ENCODE measurements at regions not wholly inside any gene's neighbourhood (a gene's known extent, or its start where the extent isn't known, plus 50 kb on each side); places are given as distances from the start of the nearest gene placed in this dataset.

DNA sequence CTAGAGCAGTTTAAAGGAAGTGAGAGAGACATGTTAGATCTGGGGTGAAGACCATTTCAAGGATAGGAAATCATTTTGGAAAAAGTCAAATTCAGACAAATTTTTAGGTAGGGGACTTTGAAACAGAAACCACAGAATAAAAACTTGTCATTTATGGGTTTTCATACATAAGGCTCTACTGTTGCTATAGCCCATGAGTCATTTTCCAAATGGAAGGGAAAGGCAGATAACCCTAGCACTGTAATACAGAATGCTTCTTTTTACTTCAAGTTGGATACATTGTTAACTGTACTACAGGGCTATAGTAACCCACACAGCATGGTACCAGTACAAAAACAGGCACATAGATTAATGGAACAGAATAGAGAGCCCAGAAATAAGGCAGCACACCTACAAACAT, 455.4 kb downstream of the EBF1 start:
- DNase-seq (ENCODE audit: low read depth in 3 of 3, low spot score in 2 of 3): no peak

DNA sequence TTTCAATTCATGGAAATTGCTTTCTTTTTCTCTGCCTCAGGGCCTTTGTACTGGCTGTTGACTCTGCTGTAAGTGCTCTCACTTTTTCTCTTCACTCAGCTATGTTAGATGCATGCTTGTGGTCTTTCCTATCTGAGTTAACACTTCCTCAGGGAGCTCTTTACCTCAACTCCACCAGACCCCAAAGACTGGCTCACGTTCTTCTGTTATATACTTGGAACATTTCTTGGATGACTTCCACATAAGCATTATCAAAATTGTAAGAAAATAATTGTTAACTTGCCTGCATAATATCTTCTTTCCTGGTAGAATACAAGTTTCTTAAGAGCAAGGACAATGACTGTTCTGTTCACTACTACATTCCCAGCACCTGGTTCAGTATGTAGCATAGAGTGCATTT, 455.9 kb downstream of the EBF1 start:
- DNase-seq (ENCODE audit: low read depth in 3 of 3, low spot score in 2 of 3): no peak

DNA sequence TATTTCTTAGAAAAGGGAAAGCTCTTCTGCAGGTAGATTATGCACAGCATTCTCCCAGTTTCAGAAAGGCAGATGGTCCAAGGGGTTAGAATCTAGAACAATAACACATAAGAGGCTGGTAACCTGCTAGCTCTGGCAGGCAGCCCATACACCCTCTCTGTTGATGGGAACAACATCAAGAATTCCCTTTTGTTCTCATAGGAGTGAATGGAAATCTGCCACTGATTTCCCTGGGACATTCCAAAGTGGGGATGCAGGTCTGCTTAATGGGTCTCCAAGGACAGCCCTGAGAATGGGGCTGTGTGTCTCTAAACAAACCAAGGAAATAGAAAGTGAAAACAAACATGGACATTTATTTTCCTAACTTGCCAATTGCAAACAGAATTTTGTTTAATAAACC, 456.8 kb downstream of the EBF1 start:
- no peak for DNase-seq (ENCODE audit: low read depth in 3 of 3, low spot score in 2 of 3)

DNA sequence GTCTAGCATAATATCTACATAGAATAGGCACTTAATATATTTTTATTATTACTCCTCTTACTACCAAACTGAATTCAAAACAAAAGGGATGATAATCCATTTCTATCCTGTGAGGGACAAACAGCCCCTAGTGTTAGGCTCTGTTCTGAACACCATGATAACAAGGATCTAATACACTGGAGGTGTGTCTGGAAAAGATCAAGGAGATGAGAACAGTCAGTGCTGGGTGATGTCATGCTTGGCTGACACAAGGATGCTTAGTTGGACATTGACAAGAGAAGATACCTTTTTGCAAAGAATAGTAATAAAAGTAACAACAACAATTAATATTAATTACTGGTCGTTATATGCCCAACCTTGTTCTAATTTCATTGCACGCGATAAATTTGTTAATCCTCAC, 458.7 kb downstream of the EBF1 start:
- DNase-seq (ENCODE audit: low read depth in 3 of 3, low spot score in 2 of 3): no peak

DNA sequence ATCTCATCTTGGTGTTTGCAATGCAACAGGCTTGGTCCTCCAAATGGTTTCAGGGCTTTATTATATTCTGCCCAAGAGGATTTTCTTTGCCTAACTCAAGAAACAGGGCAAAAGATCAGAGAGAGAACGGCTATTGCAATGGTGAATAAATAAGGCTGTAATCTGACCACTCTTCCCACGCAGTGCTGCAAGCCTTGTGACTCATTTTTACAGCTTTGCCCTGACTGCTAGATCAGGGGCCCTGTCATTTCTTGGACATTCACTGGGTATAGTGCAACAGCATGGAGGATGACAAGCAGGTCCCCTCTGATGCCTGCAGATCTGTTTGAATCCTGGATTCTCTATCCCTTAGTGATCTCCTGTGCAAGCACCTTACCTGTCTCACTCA, 459.1 kb downstream of the EBF1 start:
- DNase-seq (ENCODE audit: low read depth in 3 of 3, low spot score in 2 of 3): no peak

GRCh38 chr5:158639881-158640592, 459.7 kb downstream of the EBF1 start:
- no peak for DNase-seq (ENCODE audit: low read depth in 3 of 3, low spot score in 2 of 3)

DNA sequence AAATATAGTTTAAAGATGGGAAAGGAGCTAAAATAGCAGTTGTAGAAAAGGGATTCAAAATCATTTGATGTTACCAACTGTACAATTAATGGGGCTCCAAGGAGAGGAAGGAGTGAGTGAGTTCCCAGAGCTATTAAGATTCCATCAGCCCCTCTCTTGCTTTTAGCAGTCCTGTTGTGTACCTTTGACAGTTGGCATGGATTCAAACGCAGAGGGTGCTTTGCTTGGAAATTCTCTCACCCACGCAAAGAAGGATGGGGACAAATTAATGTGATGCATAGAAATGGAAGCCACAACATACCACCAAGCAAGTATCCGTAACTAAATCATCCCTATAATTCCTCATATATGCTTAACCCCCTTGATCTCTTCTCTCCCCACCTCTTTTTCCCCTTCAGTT, 461.3 kb downstream of the EBF1 start:
- no peak for DNase-seq (ENCODE audit: low read depth in 3 of 3, low spot score in 2 of 3)

GRCh38 chr5:158637039-158637438, 462.7 kb downstream of the EBF1 start:
- DNase-seq (ENCODE audit: low read depth in 3 of 3, low spot score in 2 of 3): no peak

- DNase-seq (ENCODE audit: low read depth in 3 of 3, low spot score in 2 of 3): no peak
Measured at GRCh38 chr5:158635565-158635964, 464.2 kb downstream of the EBF1 start.

DNA sequence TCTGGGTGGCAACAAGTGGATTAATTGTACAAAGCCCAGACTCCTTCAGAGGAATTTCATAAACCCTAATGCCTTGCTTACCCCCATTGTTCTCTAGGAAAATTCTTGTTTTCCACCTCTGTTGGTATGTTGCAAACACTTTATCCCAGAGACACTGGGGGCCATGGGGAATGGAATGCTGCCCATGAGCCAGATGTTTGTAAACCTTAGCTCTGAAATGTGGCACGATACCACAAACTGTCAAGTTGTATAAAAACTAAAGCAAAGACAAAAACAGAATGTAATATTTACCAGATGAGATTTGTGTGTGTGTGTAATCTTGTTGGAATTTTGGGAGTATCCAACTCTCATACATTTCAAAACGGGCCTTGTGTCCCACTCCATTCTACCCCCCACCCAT, 465.0 kb downstream of the EBF1 start:
- DNase-seq (ENCODE audit: low read depth in 3 of 3, low spot score in 2 of 3): no peak

DNA sequence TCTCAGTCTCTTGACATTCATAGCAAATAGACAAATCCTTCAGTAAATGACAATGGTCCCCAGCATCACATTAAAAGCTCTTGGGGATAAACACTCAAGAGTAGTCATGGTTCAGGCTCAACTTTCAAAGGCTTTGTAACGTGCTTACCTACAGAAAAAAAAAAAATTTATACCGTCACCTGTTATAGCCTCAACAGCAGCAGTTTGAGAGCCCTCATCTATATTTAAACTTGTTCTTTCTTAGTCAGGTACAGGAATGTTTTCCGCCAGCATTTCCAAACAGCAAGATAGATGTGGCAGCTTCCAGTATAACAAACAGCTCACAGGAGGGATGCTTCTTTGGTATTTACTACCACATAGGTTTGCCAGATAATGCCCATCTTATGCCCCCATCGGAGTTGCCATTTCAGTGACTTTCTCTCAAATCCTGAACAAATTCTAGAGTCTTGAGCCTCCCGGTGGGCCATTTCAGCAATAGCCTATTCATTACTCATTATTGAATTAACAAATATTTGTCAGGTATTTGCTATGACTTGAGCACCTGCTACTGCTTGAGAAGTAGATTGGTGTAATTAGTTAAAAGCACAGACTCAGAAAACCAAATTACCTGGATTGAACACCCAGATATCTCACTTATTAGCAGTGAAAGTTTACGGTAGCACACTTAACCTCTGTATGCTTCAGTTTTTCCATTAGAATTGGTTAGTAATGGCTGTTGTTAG, 470.0 kb downstream of the EBF1 start:
- DNase-seq (ENCODE audit: low read depth in 3 of 3, low spot score in 2 of 3): no peak

DNA sequence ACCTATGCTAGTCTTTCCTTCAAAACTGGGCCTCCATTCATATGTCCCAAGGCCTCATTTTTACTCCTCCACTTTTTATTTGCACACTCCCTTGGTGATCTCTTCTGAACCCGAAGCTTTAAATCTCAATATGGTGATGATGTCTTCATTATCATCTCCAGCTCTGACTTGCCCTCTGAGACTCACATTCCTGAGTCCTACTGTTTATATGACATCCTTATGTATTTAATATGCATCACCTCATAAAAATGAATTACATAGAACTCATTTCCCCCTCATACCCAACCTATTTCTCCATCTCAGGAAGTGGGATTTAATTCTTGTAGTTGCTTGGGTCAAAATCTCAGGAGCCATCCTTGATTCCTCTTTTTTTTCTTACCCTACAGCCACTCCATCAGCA, 473.0 kb downstream of the EBF1 start:
- DNase-seq (ENCODE audit: low read depth in 3 of 3, low spot score in 2 of 3): no peak

GRCh38 chr5:158623971-158624370, 475.7 kb downstream of the EBF1 start:
- no peak for DNase-seq (ENCODE audit: low read depth in 3 of 3, low spot score in 2 of 3)

DNA sequence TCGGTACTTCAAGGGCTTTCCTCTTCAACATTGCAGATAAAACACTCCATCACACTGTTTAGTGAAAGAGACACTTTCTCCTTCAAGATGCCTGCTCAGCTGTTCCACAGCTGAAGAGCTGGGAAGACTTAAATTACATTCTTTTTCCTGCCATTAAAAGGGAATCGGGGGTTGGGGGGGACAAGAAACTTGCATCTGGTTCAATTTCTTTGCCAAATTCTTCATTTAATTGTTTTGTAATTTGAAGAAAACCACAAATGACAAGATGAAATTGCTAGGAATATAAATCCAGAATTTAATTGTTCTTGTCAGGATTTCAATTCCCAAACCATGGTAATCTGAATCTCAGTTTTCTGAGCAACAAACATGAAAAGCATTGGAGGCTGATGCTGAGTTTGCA, 478.3 kb downstream of the EBF1 start:
- DNase-seq (ENCODE audit: low read depth in 3 of 3, low spot score in 2 of 3): no peak

DNA sequence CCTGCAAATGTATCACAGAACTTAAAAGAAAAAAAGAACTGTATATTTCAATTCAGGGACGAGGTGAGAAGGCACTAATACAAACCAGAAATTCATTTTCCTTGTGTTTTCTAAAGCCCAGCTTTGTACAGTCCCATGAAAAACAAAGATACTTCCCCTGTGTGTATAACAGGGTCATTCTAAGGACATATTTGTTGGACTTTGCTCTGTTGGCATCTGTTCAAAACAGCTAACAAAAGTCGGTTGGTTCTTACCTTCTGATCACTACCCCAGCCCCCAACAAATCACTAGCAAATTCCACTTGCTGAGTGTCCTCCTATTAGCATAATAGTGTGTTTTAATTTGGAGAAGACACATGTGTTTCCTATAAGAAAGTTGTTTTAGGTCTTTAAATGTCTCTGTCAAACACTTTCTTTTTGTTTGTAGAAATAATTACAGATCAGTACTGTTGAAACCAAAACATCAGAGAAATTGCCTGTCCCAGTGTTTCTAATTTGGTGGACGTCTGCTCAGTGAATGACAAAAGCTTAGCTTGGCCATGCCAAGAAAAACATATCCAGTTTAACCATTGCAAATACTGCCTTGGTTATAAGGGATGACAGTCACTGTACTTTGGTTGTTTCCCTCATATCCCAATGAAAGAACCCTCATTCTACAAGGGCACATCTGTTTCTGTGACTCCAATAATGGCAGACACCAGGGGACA, 480.5 kb downstream of the EBF1 start:
- no peak for DNase-seq (ENCODE audit: low read depth in 3 of 3, low spot score in 2 of 3)

DNA sequence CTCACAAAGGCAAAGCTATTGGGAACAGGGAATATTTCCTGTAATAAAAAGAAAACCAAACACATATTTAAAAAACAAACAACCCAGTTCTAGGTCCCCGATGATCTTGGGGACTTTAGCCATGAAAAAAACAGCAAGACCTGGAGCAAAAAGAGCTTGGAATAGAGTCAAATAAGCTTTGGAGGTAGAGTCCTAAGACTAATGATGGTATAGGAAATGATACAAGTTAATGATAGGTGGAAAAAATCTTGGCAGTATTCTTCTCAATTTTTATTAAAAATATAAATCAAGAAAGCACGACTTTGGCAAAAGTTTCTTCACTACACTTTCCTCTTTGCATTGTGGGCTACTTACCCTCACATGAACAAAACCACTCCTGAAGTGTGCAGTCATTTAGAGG, 481.5 kb downstream of the EBF1 start:
- no peak for DNase-seq (ENCODE audit: low read depth in 3 of 3, low spot score in 2 of 3)

DNA sequence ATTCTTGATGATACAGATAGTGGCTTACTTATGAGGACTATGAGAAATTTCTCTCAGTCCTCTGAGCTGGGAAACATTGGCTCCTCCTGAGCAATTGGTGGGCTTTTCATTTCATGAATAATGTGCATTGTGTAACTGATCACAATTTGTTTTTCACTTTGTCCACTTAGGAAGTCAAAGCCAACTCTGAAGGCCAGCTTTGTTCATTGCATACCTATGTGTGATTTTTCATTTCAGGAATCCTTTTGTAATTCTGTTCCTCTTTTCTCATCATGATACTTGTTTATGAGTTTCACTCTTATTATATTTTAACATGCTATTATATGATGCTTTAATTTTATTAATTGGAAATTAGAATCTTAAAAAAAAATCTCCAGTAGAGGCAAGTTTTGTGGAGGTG, 483.0 kb downstream of the EBF1 start:
- no peak for DNase-seq (ENCODE audit: low read depth in 3 of 3, low spot score in 2 of 3)

- DNase-seq (ENCODE audit: low read depth in 3 of 3, low spot score in 2 of 3): no peak
Measured at GRCh38 chr5:158614951-158615350, 484.8 kb downstream of the EBF1 start.

GRCh38 chr5:158611581-158611980, 488.1 kb downstream of the EBF1 start:
- DNase-seq (ENCODE audit: low read depth in 3 of 3, low spot score in 2 of 3): no peak

DNA sequence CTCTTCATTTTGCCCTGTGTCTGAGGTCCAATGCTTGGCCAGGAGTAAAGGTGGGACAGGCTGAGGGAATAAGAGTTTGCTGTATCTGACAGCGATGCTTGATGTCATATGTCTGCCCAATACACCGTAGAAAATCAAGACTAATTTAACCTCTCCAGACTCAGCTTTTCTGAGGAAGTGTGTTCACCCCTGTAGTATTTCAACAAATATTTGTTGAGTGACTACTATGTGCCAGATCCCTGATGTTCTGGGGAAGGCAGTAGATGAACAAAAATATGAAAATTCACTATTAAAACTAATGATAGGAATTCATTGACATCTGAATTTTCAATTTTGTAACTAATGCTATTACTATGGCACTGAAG, 489.7 kb downstream of the EBF1 start:
- no peak for DNase-seq (ENCODE audit: low read depth in 3 of 3, low spot score in 2 of 3)

DNA sequence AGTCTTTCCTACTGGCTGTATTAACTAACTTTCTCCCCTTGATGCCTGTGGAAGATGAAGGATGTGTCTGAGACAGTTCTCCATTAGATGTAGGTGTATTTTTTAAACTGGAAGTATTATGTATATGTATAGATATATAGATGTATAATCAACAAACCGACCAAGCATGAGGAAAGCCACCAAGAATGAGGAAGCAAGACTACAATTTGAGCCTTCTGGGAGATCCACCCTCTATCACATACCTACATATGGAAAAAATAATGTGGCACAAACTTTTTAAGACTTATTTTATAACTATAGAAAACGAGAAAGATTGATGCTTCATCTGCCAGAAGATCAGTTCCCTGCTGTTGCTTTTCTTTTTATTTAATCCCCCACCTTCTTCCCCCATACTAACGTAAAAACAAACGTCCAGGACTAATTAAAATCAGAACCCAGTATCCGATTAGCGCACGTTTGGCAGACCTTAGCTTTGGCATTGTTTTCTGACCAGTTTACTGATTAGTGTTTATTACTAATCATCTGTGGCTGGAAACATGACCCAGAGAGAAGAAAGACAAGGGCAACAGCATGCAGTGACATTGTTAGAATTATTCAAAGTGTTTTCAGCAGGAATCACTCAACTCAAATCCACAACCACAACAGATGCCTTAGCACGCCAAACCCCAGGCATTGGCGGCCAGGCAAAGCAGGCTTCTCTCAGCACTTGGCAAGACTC, 490.2 kb downstream of the EBF1 start:
- DNase-seq (ENCODE audit: low read depth in 3 of 3, low spot score in 2 of 3): no peak
